HG03280 (cell line): ENCODE measurements at regions not wholly inside any gene's neighbourhood (a gene's known extent, or its start where the extent isn't known, plus 50 kb on each side); places are given as distances from the start of the nearest gene placed in this dataset.
"Not testable (repeated sequence)": the region's sequence is repeated elsewhere in the genome, so short reads cannot be mapped to it uniquely, and the experiment has no call there.

ENCODE experiments used
- ATAC-seq: cut with Tn5 transposase; IDR thresholded peaks from one replicate; pipeline ENCODE4 v1.9.1; 2021; ENCODE audit warnings: mild to moderate bottlenecking, moderate library complexity; ENCODE audit not compliant: unreplicated experiment

GRCh38 chr9:109974143-109974917, 194.3 kb downstream of the PALM2AKAP2 start:
- peak; percentile 78 for ATAC-seq

- ATAC-seq: no peak
Observed at GRCh38 chr9:109974918-109975276, 194.9 kb downstream of the PALM2AKAP2 start.

GRCh38 chr9:109975574-109976295, 195.7 kb downstream of the PALM2AKAP2 start:
- ATAC-seq: no peak

- ATAC-seq: no peak
Observed at GRCh38 chr9:109976303-109976702, 196.3 kb downstream of the PALM2AKAP2 start.

- no peak for ATAC-seq
Observed at GRCh38 chr9:109977521-109977920, 197.5 kb downstream of the PALM2AKAP2 start.

- ATAC-seq: no peak
Observed at GRCh38 chr9:109981091-109981490, 201.1 kb downstream of the PALM2AKAP2 start.

- ATAC-seq: no peak
Observed at GRCh38 chr9:109986521-109986991, 206.6 kb downstream of the PALM2AKAP2 start.

- no peak for ATAC-seq
Observed at GRCh38 chr9:109989296-109989695, 209.3 kb downstream of the PALM2AKAP2 start.

GRCh38 chr9:109990541-109990940, 210.5 kb downstream of the PALM2AKAP2 start:
- ATAC-seq: no peak

- no peak for ATAC-seq
Observed at GRCh38 chr9:109992293-109992692, 212.3 kb downstream of the PALM2AKAP2 start.

- no peak for ATAC-seq
Observed at GRCh38 chr9:109993250-109993978, 213.4 kb downstream of the PALM2AKAP2 start.

GRCh38 chr9:109994141-109994540, 213.8 kb downstream of the C9orf152 start:
- no peak for ATAC-seq

- no peak for ATAC-seq
Observed at GRCh38 chr9:109996936-109997580, 210.9 kb downstream of the C9orf152 start.

- ATAC-seq: no peak
Observed at GRCh38 chr9:109997682-109998081, 210.3 kb downstream of the C9orf152 start.

- not testable (repeated sequence) for ATAC-seq
Observed at GRCh38 chr9:110005521-110005920, 202.4 kb downstream of the C9orf152 start.

- no peak for ATAC-seq
Observed at GRCh38 chr9:110006657-110007056, 201.3 kb downstream of the C9orf152 start.

- no peak for ATAC-seq
Observed at GRCh38 chr9:110007477-110008270, 200.3 kb downstream of the C9orf152 start.

GRCh38 chr9:110008663-110009062, 199.3 kb downstream of the C9orf152 start:
- ATAC-seq: no peak

- ATAC-seq: no peak
Observed at GRCh38 chr9:110011628-110012320, 196.2 kb downstream of the C9orf152 start.

- ATAC-seq: no peak
Observed at GRCh38 chr9:110013064-110013463, 194.9 kb downstream of the C9orf152 start.
